ENCODE measurements at regions not wholly inside any gene's neighbourhood (a gene's known extent, or its start where the extent isn't known, plus 50 kb on each side); places are given as distances from the start of the nearest gene placed in this dataset.
"Not testable (repeated sequence)": the region's sequence is repeated elsewhere in the genome, so short reads cannot be mapped to it uniquely, and the experiment has no call there.

- 73 to 75% methylated on average over 10 of the region's 10 CpGs for WGBS, 2 donors
- intact Hi-C loops (cut with DNase I), result no loop called here
- FAIRE-seq (no peak), DNase-seq (no peak), ATAC-seq (no peak)
- Histone ChIP-seq H3K4me1 (no peaks in the 10 kb centered on the region), H3K4me3 (no peak overlapping the region), H3K36me3 (no peaks in the 10 kb centered on the region), H3K9me3 (no peaks in the 10 kb centered on the region), H3K27me3 (no peaks in the 10 kb centered on the region), H3K27ac (no peak overlapping the region)
- TF ChIP-seq CTCF (IDR thresholded peaks at IDR 0.05), result no peak
Observed at GRCh38 chr13:22880741-22881720, 299.7 kb upstream of the SGCG start.

DNA sequence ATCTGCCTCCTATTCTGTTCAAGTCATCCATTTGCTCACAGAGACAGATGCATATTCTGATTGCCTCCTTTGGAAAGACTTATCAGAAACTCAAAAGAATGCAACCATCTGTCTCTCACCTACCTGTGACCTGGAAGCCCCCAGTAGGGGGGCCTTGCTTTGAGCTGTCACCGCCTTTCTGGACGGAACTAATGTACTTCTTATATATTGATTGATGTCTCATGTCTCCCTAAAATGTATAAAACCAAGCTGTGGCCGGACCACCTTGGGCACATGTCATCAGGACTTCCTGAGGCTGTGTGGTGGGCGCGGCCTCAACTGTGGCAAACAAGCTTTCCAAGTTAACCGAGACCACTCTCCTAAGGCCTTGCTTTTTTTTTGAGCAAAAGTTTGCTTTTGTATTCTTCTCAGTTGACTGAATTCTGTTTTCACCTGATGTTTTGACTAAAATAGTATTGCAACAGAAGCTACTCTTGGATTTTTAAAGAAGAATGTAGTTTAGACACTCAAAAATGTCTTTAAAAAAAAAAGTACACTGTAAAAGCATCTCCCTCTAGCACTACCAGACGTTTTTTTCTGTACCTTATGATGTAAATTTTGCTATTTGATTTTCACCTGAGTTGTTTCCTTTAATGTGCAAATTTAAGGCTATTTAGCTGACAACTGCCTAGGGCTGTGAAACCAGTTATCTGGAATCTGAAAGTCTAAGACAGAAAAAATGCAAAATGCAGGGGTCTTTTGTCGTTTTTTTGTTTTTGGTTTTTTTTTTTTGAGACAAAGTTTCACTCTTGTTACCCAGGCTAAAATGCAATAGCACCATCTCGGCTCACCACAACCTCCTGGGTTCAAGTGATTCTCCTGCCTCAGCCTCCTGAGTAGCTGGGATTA, 298.8 kb upstream of the SGCG start:
- FAIRE-seq, result not testable (repeated sequence)

DNA sequence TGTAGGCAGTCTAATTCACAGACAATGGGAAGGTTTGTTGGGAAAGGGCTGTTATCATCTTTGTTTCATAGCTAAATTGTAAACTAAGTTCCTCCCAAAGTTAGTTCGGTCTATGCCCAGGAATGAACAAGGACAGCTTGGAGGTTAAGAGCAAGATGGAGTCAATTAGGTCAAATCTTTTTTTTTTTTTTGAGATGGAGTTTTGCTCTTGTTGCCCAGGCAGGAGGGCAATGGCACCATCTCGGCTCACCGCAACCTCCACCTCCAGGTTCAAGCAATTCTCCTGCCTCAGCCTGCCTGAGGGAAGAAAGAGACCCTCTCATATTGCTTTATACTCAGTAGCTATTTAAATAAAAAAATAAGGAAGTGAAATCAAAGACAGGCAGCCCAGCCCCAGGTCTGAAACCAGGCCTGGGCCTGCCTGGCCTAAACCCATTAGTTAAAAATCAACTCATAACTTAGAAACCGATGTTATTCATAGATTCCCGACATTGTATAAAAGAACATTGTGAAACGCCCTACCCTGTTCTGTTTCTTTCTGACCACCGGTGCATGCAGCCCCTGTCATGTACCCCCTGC, 297.4 kb upstream of the SGCG start:
- DNase-seq, result no peak
- no peaks in the 10 kb centered on the region for H3K27me3 ChIP-seq
- intact Hi-C loops (cut with DNase I), result no loop called here
- H3K9me3 ChIP-seq, result no peaks in the 10 kb centered on the region
- no peak for ATAC-seq
- no peak overlapping the region for H3K4me3 ChIP-seq
- H3K36me3 ChIP-seq, result no peaks in the 10 kb centered on the region
- 55 to 70% methylated on average over 7 of the region's 7 CpGs for WGBS, 2 donors
- TF ChIP-seq CTCF (IDR thresholded peaks at IDR 0.05), result no peak
- H3K4me1 ChIP-seq, result no peaks in the 10 kb centered on the region
- no peak overlapping the region for H3K27ac ChIP-seq
- FAIRE-seq, result no peak

More for the DNA sequence above, 298.8 kb upstream of the SGCG start:
- H3K36me3 ChIP-seq; H3K4me1 ChIP-seq; DNase-seq; intact Hi-C loops (cut with DNase I); H3K27me3 ChIP-seq; ATAC-seq; H3K4me3 ChIP-seq; H3K27ac ChIP-seq; H3K9me3 ChIP-seq: not testable (repeated sequence)
- 67 to 72% methylated on average over 9 of the region's 9 CpGs for WGBS, 2 donors

DNA sequence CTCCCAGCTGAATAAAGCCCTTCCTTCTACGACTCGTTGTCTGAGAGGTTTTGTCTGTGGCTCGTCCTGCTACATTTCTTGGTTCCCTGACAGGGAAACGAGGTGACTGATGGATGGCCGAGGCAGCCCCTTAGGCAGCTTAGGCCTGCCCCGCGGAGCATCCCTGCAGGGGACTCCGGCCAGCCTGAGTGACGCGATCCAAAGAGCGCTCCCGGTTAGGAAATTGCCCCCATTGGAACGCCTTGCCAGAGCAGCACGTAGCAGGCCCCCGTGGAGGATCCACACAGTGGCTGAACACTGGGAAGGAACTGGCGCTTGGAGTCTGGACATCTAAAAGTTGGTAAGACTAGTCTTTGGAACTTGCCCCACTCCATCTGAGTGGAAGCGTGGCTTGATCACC, 296.8 kb upstream of the SGCG start:
- no peak for DNase-seq
- Histone ChIP-seq H3K4me1 (no peaks in the 10 kb centered on the region), H3K9me3 (no peaks in the 10 kb centered on the region), H3K36me3 (no peaks in the 10 kb centered on the region), H3K4me3 (no peak overlapping the region), H3K27me3 (no peaks in the 10 kb centered on the region), H3K27ac (no peak overlapping the region)
- FAIRE-seq, result no peak
- TF ChIP-seq CTCF (IDR thresholded peaks at IDR 0.05), result no peak
- ATAC-seq, result no peak
- 73 to 84% methylated on average over 17 of the region's 17 CpGs for WGBS, 2 donors
- intact Hi-C loops (cut with DNase I), result no loop called here

DNA sequence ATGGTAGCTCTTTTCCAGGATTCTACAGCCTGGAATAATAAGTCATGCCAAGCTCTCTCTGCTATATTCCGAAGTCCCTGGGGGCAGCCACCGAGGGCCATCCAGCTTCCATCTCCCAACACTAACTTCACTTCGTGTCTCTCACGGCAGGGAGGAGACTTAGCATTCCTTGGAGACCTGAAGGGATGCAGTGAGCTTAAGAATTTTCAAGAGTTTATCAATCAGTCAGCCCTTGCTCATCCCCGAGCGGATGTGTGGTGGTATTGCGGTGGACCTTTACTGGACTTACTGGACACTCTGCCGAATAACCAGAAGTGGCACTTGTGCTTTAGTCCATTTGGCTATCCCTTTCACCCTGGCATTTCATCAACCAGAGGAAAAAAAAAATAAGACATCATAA, 294.7 kb upstream of the SGCG start:
- WGBS, 2 donors, result 76 to 88% methylated on average over 4 to 8 of the region's 8 CpGs
- ATAC-seq; DNase-seq; H3K27me3 ChIP-seq; H3K4me1 ChIP-seq; H3K36me3 ChIP-seq; H3K9me3 ChIP-seq; H3K4me3 ChIP-seq; intact Hi-C loops (cut with DNase I); FAIRE-seq; H3K27ac ChIP-seq: not testable (repeated sequence)

GRCh38 chr13:22889376-22889775, 291.4 kb upstream of the SGCG start:
- H3K9me3 ChIP-seq; ATAC-seq; H3K4me1 ChIP-seq; DNase-seq; H3K36me3 ChIP-seq; FAIRE-seq; H3K27ac ChIP-seq; H3K27me3 ChIP-seq; H3K4me3 ChIP-seq; intact Hi-C loops (cut with DNase I): not testable (repeated sequence)
- 68 to 86% methylated on average over 5 of the region's 5 CpGs for WGBS, 2 donors
